ENCODE measurements at regions not wholly inside any gene's neighbourhood (a gene's known extent, or its start where the extent isn't known, plus 50 kb on each side); places are given as distances from the start of the nearest gene placed in this dataset.

DNA sequence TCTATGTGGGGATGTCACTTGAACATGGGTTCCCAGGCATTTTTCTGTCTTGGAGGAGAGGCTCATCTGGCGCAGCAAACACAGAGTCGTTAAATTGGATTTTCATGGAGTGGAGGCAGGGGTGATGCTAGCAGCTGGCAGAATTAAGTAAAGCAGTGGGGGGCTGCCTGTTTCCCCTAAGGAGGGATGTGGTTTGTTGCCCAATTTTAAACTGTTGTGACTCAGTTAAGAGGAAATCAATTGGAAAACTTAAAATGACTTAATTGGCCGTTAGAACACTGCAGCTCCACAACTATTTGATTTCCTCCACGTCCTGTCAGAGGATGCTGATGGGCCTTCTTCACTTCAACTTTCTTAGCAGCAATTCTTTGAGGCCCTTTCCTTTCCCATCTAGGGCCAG is 354.1 kb upstream of the ATP5MC3 start:
- no peaks in the 10 kb centered on the region for H3K27me3 Mint-ChIP-seq (ENCODE audit: low read depth)
- H3K4me1 Mint-ChIP-seq (ENCODE audit: low read depth), result no peaks in the 10 kb centered on the region
- DNase-seq (no peak), ATAC-seq (no peak)
- H3K4me3 Mint-ChIP-seq, result no peak overlapping the region
- no peaks in the 10 kb centered on the region for H3K36me3 Mint-ChIP-seq (ENCODE audit: insufficient read depth)
- H3K9me3 Mint-ChIP-seq, result peaks cover 3% of the 10 kb centered on the region

DNA sequence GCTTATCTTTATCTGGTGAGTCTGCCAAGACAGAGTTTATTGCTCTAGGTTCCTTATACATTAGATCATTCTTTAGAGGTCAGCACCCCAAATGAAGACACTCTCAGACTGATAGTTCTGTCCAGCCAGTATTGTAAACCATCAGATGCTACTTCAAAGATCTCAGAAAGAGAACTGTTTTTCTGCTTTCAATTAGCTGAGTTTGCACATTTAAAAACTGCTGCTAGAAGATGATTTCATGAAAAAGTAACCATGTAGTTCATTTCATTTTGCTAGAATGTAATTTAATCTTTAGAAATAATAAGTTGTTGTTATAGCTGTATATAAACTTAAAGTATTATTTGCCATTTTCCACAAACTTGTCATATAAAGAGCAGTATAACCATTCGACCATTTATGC is 344.5 kb upstream of the ATP5MC3 start:
- Mint-ChIP-seq H3K4me1 (ENCODE audit: low read depth) (no peaks in the 10 kb centered on the region), H3K27me3 (ENCODE audit: low read depth) (no peaks in the 10 kb centered on the region), H3K9me3 (no peaks in the 10 kb centered on the region), H3K36me3 (ENCODE audit: insufficient read depth) (no peaks in the 10 kb centered on the region), H3K4me3 (no peak overlapping the region)
- DNase-seq, result no peak
- no peak for ATAC-seq

DNA sequence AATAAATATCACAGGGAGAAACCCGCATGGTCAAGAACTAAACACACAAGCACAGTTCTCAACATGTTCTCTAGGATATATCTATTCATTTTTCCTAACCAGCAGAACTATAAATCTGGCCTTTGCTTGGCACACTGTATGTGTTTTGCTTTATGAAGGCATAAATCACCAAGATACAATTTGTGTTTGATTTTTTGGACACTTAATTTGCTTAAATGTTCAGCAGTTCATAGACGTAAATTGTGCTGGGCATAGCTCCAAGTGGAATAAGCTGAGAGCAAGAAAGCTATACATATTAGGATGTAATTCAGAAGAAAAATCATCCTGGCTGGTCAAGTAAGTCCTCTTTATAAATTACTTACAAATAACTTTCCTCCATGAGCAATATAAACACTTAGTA is 341.5 kb upstream of the ATP5MC3 start:
- ATAC-seq (no peak), DNase-seq (no peak)
- no peaks in the 10 kb centered on the region for H3K36me3 Mint-ChIP-seq (ENCODE audit: insufficient read depth)
- no peaks in the 10 kb centered on the region for H3K9me3 Mint-ChIP-seq
- no peaks in the 10 kb centered on the region for H3K27me3 Mint-ChIP-seq (ENCODE audit: low read depth)
- H3K4me3 Mint-ChIP-seq, result no peak overlapping the region
- no peaks in the 10 kb centered on the region for H3K4me1 Mint-ChIP-seq (ENCODE audit: low read depth)

DNA sequence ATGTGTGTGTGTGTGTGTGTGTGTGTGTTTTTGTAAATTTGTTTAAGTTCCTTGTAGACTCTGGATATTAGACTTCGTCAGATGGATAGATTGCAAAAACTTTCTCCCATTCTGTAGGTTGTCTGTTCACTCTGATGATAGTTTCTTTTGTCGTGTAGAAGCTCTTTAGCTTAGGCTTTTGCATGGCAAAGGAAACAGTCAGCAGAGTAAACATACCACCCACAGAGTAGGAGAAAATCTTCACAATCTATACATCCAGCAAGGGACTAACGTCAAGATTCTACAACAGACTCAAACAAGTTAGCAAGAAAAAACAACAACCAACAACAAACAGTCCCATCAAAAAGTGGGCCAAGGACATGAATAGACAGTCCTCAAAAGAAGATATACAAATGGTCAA is 336.7 kb upstream of the ATP5MC3 start:
- H3K4me3 Mint-ChIP-seq, result no peak overlapping the region
- H3K9me3 Mint-ChIP-seq, result no peaks in the 10 kb centered on the region
- H3K4me1 Mint-ChIP-seq (ENCODE audit: low read depth), result no peaks in the 10 kb centered on the region
- DNase-seq (no peak), ATAC-seq (no peak)
- no peaks in the 10 kb centered on the region for H3K36me3 Mint-ChIP-seq (ENCODE audit: insufficient read depth)
- H3K27me3 Mint-ChIP-seq (ENCODE audit: low read depth), result no peaks in the 10 kb centered on the region

DNA sequence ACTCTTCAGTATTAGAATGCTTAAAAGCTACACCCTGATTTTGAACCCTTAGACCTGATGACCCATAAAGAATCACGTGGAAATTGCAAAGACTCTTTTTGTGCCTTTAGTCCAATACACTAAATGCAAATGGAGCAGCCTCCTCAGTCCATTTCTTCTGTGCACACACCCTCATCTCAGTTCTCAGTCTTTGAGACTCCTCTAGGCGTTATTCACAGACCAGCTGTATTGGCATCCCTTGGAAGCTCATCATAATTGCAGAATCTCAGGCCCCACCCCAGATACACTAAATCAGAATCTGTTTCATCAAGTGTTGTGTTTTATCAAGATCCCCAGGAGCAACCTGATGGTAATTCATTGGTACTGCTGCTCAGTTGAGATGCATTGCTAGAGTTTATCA is 335.0 kb upstream of the ATP5MC3 start:
- H3K36me3 Mint-ChIP-seq (ENCODE audit: insufficient read depth), result no peaks in the 10 kb centered on the region
- DNase-seq (no peak), ATAC-seq (no peak)
- H3K4me3 Mint-ChIP-seq, result no peak overlapping the region
- no peaks in the 10 kb centered on the region for H3K4me1 Mint-ChIP-seq (ENCODE audit: low read depth)
- no peaks in the 10 kb centered on the region for H3K27me3 Mint-ChIP-seq (ENCODE audit: low read depth)
- no peaks in the 10 kb centered on the region for H3K9me3 Mint-ChIP-seq

DNA sequence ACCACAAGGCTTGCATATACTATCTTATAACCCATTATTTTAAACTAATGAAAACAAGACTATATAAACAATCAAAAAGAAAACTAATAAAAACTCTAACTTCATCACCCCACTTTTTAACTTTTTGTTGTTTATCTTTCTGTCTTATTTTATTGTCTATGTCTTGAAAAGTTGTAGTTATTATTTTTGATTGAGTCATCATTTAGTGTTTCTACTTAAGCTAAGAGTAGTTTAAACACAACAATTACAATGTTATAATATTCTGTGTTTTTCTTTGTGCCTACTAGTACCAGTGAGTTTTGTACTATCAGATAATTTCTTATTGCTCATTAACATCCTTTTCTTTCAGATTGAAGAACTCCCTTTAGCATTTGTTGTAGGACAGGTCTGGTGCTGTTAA is 318.7 kb upstream of the ATP5MC3 start:
- H3K36me3 Mint-ChIP-seq (ENCODE audit: insufficient read depth), result no peaks in the 10 kb centered on the region
- ATAC-seq (no peak), DNase-seq (no peak)
- no peak overlapping the region for H3K4me3 Mint-ChIP-seq
- H3K4me1 Mint-ChIP-seq (ENCODE audit: low read depth), result no peaks in the 10 kb centered on the region
- peaks cover 41% of the 10 kb centered on the region for H3K9me3 Mint-ChIP-seq
- H3K27me3 Mint-ChIP-seq (ENCODE audit: low read depth), result peaks cover 5% of the 10 kb centered on the region

DNA sequence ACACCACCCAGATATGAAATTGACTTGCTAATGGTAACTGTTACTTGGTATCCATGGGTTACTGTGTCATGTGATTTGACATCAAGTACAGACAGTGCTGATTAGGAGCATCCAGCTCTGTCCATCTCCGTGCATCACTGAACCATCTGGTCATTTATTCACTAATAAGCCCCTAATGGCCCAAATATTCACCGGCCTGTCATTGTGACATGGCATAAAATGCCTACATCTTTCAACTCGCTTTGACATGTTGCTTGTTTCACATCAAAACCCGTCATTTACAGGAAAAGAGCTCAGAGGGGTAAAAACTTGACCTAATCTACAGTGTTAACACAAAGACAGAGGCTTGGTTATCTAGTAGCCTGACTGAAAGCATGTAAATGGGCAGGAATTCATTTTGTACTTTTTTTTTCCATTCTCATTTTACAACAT is 308.9 kb upstream of the ATP5MC3 start:
- ATAC-seq, result no peak
- H3K9me3 Mint-ChIP-seq, result no peaks in the 10 kb centered on the region
- no peak for DNase-seq
- no peaks in the 10 kb centered on the region for H3K4me1 Mint-ChIP-seq (ENCODE audit: low read depth)
- H3K36me3 Mint-ChIP-seq (ENCODE audit: insufficient read depth), result no peaks in the 10 kb centered on the region
- no peaks in the 10 kb centered on the region for H3K27me3 Mint-ChIP-seq (ENCODE audit: low read depth)
- H3K4me3 Mint-ChIP-seq, result no peak overlapping the region

DNA sequence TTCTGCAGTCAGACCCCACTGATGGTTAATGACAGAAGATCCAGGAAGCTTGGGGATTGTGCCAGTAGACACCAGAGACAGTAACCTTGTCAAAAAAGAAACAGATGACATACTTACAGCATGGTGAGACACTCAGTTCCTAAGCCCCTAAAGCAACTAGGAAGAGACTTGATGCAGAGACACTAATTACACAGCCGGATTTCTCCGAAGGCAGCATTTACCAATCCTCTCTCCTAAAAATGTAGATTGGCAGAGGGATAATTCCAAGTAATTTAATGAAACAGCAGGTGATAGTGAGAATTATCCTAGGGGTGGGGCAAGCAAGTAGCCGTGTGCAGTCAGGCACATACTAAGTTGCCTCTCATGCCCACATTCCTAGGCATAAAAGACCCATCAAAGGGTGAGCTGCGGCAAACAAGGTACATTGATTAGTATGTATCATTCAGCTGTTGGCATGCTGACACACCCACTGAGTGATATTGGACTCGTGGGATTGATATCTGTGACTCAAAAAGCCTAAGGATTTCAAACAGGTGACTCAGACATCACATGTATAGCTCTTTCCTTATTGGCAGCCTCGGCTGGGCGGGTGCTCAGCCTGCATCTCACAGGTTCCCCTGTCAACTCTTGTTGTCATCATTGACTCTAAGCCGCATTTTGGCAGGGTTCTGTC is 296.7 kb upstream of the ATP5MC3 start:
- Mint-ChIP-seq H3K27me3 (ENCODE audit: low read depth) (peaks cover 3% of the 10 kb centered on the region), H3K4me3 (no peak overlapping the region), H3K36me3 (ENCODE audit: insufficient read depth) (no peaks in the 10 kb centered on the region), H3K4me1 (ENCODE audit: low read depth) (no peaks in the 10 kb centered on the region), H3K9me3 (no peaks in the 10 kb centered on the region)
- DNase-seq (no peak), ATAC-seq (no peak)

DNA sequence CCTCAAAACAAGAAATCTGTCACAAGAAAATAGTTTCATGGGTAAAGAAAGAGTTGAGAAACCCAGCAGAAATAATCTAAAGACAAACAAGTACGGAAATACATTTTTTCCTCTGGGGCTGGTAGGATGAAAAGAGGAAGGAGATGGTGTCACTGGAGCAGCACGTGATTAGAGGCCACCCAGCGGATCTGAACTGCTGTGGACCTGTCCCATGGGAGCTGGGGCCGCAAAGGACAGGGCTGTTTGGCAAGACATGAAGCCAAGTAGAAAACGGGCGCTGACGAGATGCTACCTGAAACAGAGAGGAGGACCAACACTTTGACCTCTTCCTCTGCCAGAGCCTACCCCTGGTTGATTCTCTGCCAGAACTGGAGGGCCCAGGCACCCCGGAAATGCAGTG is 295.4 kb upstream of the ATP5MC3 start:
- DNase-seq (no peak), ATAC-seq (no peak)
- no peaks in the 10 kb centered on the region for H3K4me1 Mint-ChIP-seq (ENCODE audit: low read depth)
- H3K4me3 Mint-ChIP-seq, result no peak overlapping the region
- H3K27me3 Mint-ChIP-seq (ENCODE audit: low read depth), result peaks cover 5% of the 10 kb centered on the region
- no peaks in the 10 kb centered on the region for H3K36me3 Mint-ChIP-seq (ENCODE audit: insufficient read depth)
- H3K9me3 Mint-ChIP-seq, result no peaks in the 10 kb centered on the region

DNA sequence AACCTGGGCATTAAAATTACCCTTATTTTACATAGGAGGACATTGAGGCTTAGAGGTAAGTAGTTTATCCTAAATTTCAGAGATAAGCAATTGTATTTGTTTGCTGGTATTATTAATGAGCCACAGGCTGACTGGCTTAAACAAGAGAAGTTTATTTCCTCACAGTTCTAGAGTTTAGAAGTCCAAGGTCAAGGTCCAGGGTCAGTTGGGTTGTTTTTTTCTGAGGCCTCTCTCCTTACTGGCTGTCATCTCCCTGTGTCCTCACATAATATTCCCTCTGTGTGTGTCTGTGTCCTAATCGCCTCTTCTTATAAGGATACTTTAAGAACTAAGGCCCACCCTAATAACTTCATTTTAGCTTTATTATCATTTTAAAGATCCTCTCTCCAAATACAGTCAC is 294.9 kb upstream of the ATP5MC3 start:
- Mint-ChIP-seq H3K9me3 (no peaks in the 10 kb centered on the region), H3K4me1 (ENCODE audit: low read depth) (no peaks in the 10 kb centered on the region), H3K36me3 (ENCODE audit: insufficient read depth) (no peaks in the 10 kb centered on the region), H3K27me3 (ENCODE audit: low read depth) (peaks cover 5% of the 10 kb centered on the region), H3K4me3 (no peak overlapping the region)
- no peak for ATAC-seq
- no peak for DNase-seq

DNA sequence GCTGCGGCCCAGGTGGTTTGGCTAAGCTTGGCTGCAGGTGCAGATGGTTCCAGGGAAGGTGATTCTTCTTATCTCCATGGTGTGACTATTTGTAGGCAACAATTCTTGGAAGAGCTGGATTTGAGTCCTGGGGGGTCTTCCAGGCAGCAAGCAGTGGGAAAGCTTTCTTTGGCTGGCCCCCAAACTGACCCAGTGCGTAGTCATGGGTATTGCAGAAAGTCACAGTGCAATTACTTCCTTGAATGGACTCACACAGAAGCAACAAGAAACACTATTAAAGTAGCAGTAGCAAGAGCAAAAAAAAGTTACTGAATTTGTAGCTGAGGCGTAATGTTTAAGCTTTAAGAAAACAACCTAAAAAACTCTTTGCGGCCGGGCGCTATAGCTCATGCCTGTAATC is 293.6 kb upstream of the ATP5MC3 start:
- no peak for ATAC-seq

DNA sequence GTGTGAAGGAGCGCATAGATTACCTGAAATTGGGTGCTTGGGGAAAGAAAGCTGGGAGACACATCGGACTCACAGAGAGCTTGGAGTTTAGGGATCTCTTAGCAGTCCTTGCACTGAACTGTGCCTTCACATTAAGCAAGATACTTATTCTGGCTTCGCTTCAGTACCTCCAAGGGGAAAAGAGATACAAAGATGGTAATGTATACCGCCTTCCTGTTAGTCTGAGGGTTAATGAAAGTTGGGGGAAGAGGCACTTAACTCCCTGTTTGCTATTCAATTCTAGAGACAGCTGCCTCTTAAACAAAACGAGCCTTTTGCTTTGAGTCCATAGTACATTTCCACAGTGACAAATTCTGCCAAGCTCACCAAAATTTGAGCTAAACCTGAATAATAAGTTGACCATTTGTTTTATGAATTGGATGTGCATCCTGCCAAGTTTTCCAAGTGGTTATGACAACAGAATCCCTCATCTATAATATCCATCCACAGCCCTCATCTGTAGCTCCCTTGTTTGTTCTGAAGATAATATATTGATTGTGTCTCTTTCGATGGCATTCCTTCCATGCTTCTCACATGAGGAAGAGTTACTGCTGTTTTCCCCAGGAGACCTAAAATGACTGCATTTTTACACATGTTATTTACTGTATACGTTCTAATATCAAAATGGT is 287.1 kb upstream of the ATP5MC3 start:
- H3K36me3 Mint-ChIP-seq (ENCODE audit: insufficient read depth), result no peaks in the 10 kb centered on the region

More for the DNA sequence above, 293.6 kb upstream of the ATP5MC3 start:
- Mint-ChIP-seq H3K27me3 (ENCODE audit: low read depth) (peaks cover 5% of the 10 kb centered on the region), H3K36me3 (ENCODE audit: insufficient read depth) (no peaks in the 10 kb centered on the region), H3K9me3 (no peaks in the 10 kb centered on the region), H3K4me1 (ENCODE audit: low read depth) (no peaks in the 10 kb centered on the region), H3K4me3 (no peak overlapping the region)
- no peak for DNase-seq

DNA sequence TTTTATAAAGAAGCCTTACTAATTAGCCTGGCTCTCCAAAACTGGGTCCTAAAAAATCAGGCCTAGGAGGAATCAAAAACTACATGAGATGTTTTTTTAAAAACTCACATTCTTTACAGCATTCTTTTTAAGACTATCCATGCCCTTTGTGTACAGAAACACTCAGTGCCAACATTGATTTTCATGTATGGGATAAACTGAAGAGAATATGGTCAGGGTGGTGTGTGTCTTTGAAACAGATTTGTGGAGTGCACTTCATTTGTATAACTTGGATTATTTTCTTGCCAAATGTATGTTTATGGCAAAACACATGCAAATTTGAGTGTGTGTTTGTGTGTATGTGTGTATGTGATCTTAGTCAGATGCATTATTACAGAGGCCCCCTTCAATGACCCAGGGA is 283.6 kb upstream of the ATP5MC3 start:
- H3K27me3 Mint-ChIP-seq (ENCODE audit: low read depth), result no peaks in the 10 kb centered on the region
- no peaks in the 10 kb centered on the region for H3K36me3 Mint-ChIP-seq (ENCODE audit: insufficient read depth)
- no peak overlapping the region for H3K4me3 Mint-ChIP-seq
- ATAC-seq (no peak), DNase-seq (no peak)
- H3K4me1 Mint-ChIP-seq (ENCODE audit: low read depth), result no peaks in the 10 kb centered on the region
- no peaks in the 10 kb centered on the region for H3K9me3 Mint-ChIP-seq

More for the DNA sequence above, 287.1 kb upstream of the ATP5MC3 start:
- H3K27me3 Mint-ChIP-seq (ENCODE audit: low read depth), result peaks cover 2% of the 10 kb centered on the region
- DNase-seq (no peak), ATAC-seq (no peak)
- no peaks in the 10 kb centered on the region for H3K9me3 Mint-ChIP-seq
- no peak overlapping the region for H3K4me3 Mint-ChIP-seq
- H3K4me1 Mint-ChIP-seq (ENCODE audit: low read depth), result no peaks in the 10 kb centered on the region

DNA sequence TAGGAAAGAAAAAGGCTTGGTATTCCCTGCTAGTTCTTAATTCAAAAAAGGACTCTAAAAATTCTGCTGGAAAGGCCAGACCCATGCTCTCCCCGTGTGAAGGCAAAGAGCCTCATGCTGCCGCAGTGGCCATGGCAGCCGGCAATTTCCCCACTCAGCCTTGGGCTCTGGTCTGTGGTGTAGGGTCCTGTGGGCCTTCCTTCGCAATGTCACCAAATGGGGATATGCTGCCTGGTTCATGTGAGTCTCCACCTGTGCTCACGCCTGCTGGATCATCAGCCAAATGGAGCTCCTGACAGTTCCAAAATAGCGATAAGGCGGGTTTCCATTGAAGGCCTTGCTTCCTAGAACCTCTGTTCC is 282.8 kb upstream of the ATP5MC3 start:
- H3K4me3 Mint-ChIP-seq, result no peak overlapping the region
- DNase-seq (no peak), ATAC-seq (no peak)
- H3K9me3 Mint-ChIP-seq, result no peaks in the 10 kb centered on the region
- H3K27me3 Mint-ChIP-seq (ENCODE audit: low read depth), result no peaks in the 10 kb centered on the region
- no peaks in the 10 kb centered on the region for H3K36me3 Mint-ChIP-seq (ENCODE audit: insufficient read depth)
- H3K4me1 Mint-ChIP-seq (ENCODE audit: low read depth), result no peaks in the 10 kb centered on the region

DNA sequence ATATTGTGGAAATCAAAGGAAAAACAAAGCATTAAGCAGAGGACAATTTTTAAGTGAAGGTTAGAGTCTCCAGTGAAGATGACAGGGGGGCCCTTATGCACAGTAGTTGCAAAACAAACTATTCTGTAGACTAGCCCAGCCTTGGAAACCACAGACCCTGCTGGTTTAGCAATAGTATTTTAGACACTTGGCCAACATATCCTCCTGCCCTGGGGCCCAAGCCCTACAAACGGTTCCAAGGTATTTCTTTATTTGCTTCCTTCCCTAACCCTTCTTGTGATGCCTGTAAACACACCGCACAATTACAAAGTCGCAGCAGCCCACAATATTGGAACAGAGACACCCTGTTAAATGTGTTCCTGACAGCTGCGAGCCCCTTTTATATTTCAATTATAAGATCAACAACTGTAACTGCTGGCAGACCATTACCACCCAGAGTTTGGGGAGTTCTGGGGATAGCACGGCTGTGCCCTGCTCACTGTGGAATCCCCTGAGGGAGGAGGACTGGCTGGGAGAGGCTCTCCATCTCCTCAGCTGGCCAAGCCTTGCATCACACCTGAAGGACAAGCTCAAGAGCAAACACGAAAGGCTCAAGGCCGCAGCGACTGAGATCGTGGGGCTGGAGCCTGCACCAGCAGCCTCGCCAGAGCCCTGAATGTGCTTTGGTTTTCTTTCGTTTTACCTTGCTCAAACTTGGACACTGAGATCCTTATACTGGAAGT is 282.2 kb upstream of the ATP5MC3 start:
- Mint-ChIP-seq H3K36me3 (ENCODE audit: insufficient read depth) (no peaks in the 10 kb centered on the region), H3K9me3 (no peaks in the 10 kb centered on the region), H3K4me1 (ENCODE audit: low read depth) (no peaks in the 10 kb centered on the region), H3K27me3 (ENCODE audit: low read depth) (no peaks in the 10 kb centered on the region), H3K4me3 (no peak overlapping the region)
- ATAC-seq (no peak), DNase-seq (no peak)

Data from activated T-cell treated with anti-CD3 and anti-CD28 coated beads, Interleukin-2, amount 50 U/mL, for 4 hours (primary cell).